DMS53 (cell line): ENCODE measurements at regions not wholly inside any gene's neighbourhood (a gene's known extent, or its start where the extent isn't known, plus 50 kb on each side); places are given as distances from the start of the nearest gene placed in this dataset.

Experiments used
- DNase-seq: peaks from one replicate; lab custom pipeline; 2025; lab: John Stamatoyannopoulos, UW

DNA sequence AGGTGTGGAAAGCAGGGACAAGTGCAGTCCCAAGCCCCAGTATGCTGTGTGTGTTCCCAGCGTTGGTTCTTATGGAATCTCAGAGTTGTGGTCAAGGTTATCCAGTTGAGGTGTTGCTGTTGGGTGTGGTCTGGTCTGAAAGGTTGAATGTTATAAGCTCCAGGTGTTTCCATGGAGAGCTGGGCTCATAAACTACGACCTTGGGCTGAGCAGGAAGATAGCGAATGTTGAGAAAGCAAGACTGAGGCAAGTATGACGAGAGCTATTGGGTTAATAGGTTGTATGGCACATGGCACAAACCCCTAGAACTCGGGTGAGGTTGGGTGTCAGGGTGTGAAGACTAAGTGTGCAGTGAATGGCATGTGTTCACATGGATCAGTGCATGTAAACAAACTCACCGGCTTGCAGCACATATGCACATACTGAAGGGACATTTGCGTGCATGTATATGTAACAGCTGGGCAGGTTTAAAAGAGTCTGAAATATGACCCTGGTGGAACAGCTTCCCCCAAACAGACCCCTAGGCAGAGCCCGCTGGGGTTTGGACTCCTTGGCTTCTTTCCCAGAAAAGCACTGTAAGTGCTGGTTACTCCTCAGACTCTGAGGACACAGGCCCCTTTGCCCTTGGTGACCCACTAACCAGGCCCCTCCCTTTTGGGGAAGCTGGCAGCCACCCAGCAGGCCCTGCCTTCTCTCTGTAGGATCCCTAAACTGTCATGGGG, 117.5 kb downstream of the NAV1 start:
- no peak for DNase-seq

DNA sequence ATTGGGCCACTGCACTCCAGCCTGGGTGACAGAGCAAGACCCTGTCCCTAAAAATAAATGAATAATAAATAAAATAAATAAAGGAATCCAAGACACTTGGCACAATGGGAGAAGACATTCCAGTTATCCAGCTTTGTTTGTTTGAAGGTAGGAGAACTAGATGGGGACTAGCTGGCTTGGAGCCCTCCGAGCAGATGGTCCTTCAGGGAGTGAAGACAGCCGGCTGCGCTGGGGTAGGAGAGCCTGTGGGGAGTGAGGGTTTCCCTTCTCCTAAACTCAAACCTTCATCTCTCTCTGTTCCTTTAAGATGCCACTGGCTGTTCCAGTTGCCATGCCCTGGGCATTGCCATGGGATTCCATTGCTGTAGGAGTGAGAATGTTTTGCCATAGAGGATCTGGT, 120.6 kb downstream of the NAV1 start:
- DNase-seq, result no peak

DNA sequence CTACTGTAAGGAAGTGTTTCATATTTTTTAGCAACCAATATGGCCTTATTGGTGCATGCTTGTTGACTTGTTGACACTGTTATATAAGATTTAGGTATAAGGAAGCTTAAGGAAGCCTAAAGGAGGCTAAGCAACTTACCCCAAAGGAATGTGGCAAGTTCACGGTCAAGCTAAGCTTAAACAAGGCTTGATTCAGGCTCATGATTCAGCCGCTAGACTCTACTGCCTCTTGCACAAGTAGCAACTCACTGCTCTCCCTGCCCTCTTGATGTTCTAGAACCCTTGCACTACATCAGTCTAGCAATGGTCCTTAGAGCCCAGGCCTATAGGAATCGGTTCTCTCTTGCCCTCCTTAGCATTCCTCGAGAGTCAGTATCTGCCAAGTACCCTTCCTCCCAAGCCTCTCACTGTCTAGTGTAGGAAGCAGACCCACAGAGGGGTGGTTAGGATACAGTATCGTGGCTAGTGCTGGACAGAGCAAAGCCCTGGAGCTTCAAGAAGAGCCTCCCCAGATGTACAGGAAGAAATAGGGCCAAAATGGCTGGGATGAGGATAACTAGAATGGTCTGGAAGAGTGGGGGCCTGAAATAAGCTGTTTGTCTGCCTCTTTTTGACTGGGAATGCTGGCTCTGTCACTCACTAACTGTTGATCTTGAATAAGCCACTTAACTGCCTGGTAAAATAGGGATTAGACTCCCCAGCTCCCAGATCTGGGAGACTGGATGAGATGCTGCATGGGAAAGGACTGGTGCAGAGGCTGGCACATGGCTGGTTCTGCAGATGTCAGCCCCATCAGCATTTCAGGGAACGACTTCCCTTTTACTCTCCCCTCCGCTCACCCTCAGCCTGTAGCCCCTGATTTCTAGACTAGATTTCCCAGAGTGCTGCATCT, 122.2 kb downstream of the NAV1 start:
- DNase-seq, result no peak

DNA sequence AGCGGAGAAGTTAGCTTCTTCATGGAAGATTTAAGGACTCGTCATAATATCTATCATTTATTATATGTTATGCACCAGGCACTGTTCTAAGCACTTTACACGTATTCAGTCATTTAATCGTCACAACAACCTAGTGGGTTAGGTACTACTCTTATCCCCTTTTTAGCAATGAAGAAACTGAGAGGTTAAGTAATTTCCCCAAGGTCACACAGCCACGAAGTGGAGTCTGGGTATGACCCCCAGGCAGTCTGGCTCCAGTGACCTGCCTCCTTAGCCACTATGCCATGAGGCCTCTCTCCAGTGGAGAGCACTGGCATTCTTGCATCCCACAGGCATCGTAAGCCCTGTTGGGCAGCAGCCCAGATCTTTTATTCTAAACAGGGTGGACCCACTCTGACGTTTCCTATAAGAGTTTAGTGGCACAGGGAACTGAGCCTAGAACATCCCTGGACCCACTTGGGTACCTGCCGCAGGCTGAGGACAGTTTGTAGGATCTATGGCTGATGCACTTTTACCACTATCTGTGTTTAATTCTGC, 123.0 kb downstream of the NAV1 start:
- DNase-seq, result no peak

DNA sequence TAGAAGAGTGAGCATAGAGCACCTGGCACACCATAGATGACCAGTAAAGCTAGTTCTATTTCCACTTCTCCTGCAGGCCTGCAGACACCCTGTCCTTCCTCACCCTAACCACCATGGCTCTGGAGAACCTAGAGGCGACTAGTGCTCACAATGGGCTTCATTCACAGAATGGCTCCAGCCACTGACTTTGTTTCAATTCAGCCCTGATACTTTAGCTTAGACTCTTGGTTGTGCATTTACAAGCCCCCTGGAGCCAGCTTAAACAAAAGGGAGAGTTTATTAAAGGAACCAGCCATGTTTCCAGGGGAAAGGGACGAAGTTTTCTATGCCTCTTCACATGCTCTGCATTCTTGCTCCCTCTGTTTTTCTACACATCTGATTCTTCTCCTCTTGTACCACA, 123.7 kb downstream of the NAV1 start:
- no peak for DNase-seq

DNA sequence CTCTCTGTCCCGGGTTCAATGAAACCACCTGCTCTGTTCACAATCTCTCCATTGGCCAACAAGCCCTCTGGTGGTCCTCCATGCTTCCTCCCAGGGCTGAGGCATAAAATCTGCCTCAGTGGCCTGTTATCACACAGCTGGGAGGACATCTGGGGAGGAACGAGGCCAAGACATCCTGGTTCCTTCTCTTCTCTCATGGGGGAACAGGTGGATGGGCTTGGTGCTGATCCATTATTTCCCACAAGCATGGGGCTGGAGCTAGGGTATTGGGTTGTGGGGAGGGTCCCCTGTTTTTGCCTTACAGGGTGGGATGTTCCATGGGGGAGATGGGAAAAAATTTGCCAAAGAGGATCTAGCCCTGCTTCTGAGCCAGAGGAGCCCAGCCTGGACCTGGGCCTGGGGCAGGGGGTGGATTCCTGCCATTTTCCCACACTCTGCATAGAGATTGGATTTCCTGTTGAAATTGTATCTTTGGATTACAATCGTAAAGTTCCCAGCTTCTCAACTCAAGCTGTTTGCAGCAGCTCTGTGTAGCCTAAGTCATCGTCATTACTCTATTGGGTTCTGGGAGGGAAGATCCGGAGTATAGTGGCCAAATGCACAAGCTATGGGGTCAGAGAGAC, 124.7 kb downstream of the NAV1 start:
- no peak for DNase-seq

DNA sequence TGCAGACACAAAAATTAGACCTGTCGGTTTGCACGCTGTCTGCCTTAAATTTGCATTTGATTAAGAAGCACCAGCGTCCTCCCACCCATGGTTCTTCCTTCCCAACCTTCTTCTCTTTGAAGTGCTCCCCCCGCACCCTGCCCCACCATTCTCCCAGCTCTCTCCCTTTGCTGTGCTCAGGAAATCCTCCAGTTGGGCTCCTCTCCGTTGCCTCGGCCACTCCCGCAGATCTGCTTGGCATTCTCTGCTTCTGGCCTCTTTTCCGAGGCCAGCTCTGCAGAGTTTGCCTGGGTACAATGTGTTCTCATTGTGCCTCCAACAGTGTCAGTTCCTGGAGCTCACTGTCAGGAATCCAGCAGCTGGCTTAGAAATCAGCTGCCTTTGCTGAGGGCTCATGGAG, 126.1 kb downstream of the NAV1 start:
- no peak for DNase-seq

DNA sequence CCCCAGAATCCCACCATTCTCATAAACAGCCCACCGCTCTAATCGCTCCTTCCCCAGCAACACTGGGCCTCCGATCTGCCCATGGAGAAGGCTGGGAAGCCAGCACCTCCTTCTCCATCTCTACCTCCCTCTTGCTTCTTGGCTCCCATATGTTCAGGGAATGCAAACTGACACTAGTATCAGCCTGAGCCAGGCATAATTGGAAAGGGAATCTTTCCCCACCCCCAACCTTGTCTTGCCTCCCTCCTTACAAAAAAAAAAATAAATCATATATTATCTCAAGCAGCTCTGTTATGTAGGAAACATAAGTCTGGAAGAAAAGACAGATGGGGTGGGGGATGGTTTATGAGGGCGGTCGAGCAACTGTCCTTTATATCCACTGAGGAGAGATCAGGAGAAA, 127.2 kb downstream of the NAV1 start:
- DNase-seq, result no peak

DNA sequence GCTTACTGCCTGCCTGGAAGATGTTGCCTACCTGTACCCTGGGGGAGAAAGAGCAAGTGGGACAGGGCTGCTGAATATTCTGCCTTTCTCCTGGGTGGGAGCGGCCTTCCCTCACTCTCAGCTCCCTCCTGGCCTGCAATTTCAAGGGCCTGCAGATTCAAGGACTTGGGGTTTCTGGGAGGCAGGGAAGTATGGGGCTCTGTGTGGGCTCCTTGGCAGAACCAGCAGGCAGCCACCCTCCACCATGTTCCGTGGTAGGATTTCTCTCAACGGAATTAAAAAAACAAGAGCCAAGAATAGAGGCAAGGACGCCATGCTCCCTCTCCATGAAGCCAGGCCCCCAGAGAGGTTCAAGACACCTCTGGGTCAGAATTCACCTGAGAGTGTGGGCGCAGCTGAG, 127.7 kb downstream of the NAV1 start:
- no peak for DNase-seq

DNA sequence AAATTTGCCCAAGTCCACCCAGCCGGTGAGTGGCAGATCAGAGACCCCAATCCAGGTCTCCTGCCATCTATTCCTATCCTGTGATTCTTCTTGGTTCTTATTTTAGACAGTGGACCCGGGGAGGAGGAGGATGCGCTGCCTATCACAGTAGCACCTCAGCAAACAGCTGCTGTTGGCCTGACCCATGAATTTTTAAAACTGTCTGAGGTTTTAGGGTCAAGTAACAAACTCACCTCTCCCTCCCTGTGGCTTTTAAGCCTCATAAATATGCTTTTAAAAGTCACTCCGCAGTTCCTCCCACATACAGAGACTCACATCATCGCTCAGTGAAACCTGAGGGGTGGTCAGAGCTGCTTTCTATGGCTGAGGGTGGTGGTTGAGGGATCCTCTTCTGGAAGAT, 128.6 kb downstream of the NAV1 start:
- DNase-seq, result no peak

DNA sequence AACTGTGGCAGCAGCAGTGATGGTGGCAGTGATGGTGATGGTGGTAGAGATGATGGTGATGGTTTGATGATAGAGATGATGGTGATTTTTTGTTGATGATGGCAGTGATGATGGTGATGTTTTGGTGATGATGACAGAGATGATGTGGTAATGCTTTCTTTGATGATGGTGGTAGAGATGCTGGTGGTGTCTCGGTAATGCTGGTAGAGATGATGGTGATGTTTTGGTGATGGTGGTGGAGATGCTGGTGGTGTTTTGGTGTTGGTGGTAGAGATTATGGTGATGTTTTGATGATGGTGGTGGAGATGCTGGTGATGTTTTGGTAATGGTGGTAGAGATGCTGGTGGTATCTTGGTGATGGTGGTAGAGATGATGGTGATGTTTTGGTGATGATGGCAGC, 131.6 kb downstream of the NAV1 start:
- no peak for DNase-seq

DNA sequence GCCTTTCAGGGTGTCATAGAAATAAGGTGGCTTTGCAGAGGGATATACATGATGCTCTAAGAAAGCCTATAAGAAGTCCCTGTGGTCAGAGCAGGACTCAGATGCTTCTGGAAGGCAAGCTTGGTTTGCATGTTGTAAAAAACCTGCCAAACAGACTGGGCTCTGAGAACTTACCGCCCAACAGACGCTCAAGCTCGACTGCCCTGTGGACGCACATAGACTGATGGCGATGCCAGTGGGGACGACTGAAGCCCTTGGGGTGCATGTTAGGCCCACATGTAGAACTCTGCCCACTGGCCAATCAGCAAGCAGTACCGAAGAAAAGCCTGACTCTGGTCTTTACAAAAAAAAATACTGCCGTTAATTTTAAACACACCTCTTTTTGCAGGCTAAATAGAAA, 133.8 kb downstream of the NAV1 start:
- DNase-seq, result no peak

DNA sequence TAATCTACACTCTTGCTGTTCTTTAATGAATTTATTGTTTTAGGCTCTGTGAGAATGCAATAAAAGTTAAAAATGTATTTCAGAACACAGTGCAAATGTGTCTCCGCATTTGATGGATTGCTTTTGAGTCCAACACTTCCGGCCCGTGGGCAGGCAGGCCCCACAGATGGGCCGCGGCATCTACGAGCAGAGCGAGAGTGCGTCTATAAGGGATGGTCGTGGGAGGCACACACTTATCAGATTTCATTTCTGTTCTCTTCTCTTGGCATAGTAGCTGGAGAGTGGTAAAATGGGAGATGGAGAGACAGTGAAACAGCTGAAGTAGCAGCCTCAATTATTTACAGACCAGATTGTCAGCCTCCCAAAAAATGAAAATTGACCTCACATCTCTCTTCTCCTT, 134.2 kb downstream of the NAV1 start:
- DNase-seq, result no peak

DNA sequence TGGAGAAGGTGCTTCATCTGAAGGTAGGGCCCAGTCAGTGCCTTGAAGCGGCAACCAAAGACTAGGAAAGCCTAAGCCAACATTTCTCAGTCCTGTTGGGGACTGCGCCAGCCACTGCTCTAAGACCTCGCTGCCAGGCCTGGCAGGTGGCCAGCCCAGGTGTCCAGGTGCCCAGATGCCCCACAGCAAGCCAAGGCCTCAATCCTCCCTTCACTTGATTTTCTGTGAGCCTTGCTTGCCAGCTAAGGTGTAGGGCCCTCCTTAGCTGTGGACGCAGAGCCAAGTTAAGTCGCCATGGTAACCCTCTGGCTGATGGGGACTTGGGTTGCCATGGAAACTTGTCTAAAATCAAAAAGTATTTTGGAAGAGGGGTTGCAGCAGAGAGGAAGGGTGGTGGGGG, 135.0 kb downstream of the NAV1 start:
- DNase-seq, result no peak

DNA sequence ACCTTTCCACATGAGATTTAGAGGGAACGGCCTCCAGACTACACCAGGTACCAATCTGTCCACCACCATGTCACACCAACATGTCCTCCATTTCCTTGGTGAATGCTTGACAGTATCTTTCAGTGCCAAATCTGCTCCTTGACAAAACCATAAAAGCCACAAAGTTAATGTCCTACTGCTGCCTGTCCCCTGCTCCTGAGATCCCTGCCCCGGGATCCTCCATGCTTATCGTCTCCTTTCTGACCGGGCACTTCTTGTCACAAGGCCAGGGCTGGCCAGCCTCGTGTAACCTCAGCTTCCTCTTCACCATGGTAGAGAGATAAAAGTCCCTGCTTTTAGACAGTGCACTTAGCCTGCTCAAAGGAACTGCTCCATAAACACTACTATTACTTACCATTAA, 136.2 kb downstream of the NAV1 start:
- DNase-seq, result no peak

DNA sequence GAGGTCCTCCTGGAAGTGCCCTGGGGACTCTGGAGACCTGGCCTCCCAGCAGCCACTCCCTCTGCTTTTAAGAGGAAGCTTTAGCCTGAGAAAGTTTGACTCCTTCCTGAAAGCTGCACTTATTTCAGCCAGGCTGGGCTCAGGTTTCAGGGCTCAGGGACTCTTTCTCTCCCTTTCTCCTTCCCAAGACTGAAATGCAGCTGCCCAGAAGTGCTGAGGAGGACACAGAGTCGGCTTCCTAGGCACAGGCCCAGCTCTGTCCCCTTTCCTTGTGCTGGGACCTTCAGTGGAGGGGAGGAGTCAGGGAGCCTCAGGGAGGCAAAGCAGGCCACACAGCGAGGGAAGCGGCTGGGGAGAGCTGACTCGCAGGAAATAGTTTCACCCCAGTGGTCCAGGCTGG, 137.3 kb downstream of the NAV1 start:
- no peak for DNase-seq

DNA sequence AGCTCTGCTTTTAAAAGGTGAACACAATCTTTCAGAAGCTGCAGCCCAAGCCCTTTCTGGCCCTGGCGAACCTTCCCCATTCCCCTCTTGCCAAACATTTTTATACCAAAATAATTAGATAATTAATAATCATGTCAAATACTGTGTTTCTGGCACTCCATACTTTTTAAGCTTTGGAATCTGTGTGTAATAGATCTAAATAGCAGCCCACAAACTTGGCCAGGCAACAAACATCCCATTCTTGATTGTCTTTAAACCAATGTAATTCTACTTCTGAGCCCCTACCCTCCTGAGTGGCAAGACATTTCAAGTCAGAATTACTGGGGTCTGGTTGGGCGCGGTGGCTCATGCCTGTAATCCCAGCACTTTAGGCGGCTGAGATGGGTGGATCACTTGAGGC, 137.7 kb downstream of the NAV1 start:
- DNase-seq, result no peak

DNA sequence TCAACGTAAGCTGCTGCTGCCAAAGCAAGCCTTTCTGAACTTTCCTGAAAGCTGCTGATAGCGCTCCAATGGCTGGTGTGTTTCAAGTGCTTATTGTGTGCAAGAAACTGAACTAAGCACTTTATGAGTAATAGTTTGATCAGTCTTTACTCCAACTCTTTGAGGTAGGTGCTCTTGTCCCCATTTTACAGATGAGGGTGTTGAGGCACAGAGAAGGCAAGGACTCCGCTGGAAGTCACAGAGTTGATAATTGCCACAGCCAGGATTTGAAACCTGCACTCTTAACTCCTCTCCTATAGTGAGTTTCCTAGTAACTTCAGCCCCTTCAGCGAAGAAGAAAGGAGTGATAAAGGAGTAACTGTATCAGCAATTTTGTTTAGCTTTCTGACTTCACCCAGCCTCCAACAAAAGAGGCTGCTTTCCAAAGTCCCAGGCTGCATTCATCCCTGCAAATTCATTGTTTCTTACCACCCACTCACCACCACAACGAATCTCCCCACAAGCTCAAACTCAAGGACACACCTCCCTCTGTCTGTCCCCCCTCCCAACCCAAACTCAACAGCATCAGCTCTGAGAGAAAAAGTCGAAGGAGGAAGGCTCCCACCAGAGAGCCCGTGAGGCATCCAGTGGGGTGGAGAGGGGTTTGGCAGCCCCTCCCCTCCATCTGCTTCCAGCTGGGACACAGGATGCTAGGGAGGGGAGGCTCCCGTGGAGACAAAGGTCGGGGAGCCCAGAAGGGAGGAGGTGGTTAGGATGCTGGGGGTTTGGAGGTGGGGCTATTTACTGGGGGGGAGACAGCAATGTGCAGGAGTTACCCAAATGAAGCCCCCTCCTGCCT, 139.6 kb downstream of the NAV1 start:
- DNase-seq, result no peak

DNA sequence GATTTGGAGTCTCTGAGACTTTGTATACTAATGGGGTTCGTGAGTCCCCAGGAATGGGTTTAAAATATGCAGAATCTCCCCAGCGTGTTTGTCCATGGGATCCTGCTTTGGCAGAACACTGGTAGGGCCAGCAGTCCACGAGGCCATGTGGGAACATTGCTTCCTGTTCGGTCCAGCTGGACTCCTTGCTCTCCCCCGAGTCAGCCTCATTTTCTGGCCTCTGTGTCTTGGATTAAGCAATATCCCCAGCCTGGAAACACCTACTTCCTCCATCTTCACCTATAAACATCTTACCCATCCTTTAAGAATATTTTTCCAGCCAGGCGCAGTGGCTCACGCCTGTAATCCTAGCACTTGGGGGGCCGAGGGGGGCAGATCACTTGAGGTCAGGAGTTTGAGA, 142.4 kb downstream of the NAV1 start:
- no peak for DNase-seq

DNA sequence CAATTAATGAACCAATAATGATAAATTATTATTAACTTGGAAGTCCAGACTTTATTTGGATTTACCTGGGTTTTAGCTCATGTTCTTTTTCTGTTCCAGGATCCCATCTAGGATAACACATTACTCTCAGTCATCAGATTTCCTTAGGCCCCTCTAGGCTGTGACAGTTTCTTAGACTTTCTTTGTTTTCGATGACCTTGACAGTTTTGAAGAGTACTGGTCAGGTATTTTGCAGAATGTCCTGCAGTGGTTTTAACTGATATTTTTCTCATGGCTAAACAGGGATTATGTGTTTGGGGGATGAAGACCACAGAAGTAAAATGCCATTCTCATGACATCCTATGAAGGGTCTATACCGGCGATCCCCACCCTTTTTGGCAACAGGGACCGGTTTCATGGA, 144.0 kb downstream of the NAV1 start:
- no peak for DNase-seq

DNA sequence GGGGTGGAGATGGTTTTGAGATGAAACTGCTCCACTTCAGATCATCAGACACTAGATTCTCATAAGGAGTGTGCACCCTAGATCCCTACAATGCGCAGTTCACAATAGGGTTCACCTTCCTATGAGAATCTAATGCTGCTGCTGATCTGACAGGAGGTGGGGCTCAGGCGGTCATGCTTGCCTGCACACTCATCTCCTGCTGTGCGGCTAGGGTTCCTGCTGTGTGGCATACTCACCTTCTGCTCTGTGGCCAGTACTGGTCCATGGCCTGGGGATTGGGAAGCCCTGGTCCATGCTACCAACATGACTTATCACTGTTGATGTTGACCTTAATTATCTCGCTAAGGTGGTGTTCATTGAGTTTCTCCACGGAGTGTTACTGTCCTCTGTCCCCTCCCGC, 144.5 kb downstream of the NAV1 start:
- DNase-seq, result no peak

DNA sequence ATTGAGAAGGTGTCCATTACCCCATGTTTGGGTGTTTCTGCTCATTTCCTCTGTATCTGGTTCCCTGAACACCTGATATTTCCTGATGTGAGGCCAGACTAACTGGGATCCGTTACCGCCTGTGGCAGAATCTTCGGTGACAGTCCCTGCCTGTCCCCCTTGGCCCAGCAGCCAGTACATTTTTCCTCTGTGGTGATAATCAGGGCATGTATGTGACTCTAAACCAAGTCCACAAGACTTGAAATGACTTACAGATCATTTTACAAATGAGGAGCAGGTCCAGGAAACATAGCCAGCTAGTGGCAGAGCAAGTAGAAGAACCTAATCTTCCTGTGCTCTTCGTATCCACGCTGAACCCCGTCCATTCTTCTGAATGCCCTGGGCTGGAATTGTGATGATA, 143.5 kb upstream of the IPO9 start:
- DNase-seq, result no peak
